Ovary (tissue), 7 donors: ENCODE measurements at regions not wholly inside any gene's neighbourhood (a gene's known extent, or its start where the extent isn't known, plus 50 kb on each side); places are given as distances from the start of the nearest gene placed in this dataset.

Experiments used
- DNase-seq, 5 donors: peaks; one replicate each; pipeline ENCODE4 v3.0.0-alpha.2; 2019 to 2020
- H3K27ac ChIP-seq, 2 donors: fragments of 200-600 bp; one replicate each; pipeline versions ENCODE4 v1.5.1 to v1.8.0; 2019 to 2022
- H3K27me3 ChIP-seq: fragments of 200-600 bp; one replicate; pipeline ENCODE4 v1.8.0; 2022
- H3K36me3 ChIP-seq: fragments of 200-600 bp; sonication (generic); one replicate; pipeline ENCODE4 v1.5.1; 2019
- H3K4me1 ChIP-seq: one replicate; pipeline ENCODE4 v1.8.1; 2013; ENCODE audit warnings: mild to moderate bottlenecking, moderate library complexity; ENCODE audit not compliant: insufficient read depth
- H3K4me3 ChIP-seq: fragments of 200-600 bp; sonication (generic); one replicate; pipeline ENCODE4 v1.5.1; 2017
- H3K9me3 ChIP-seq, 2 donors: fragments of 200-600 bp in 1 of 2; sonication (generic) in 1 of 2; one replicate each; pipeline versions ENCODE4 v1.5.1 to v1.8.1; 2013 to 2019; ENCODE audit warnings: mild to moderate bottlenecking in 1 of 2, moderate library complexity in 1 of 2
- CTCF ChIP-seq, 3 donors: fragments of 450-650 bp in 2 of 3; fragments of 200-600 bp in 1 of 3; IDR thresholded peaks; one replicate each; pipeline versions ENCODE4 v1.5.1 to v1.8.0; 2016 to 2022; ENCODE audit warnings: antibody characterized with exemption in 3 of 3, mild to moderate bottlenecking in 1 of 3
- EP300 ChIP-seq: sonication (generic); formaldehyde crosslinking; IDR thresholded peaks from one replicate; pipeline ENCODE4 v1.6.1; 2017; ENCODE audit warnings: antibody characterized with exemption
- POLR2A ChIP-seq: fragments of 450-650 bp; IDR thresholded peaks from one replicate; pipeline ENCODE4 v1.6.1; 2017; ENCODE audit warnings: antibody characterized with exemption, mild to moderate bottlenecking, moderate library complexity
- WGBS, 3 donors: extraction: QIAGEN DNeasy Blood & Tissue Kit in 1 of 3; methylation state at CpG; one replicate each; pipeline versions ENCODE4 v1.1.5 to v1.1.7; 2013 to 2017; 5-methylcytosine and 5-hydroxymethylcytosine counted together
- intact Hi-C, 4 donors: fragments of 100-400 bp; cut with DNase I; formaldehyde crosslinking; loops; one replicate each; pipeline versions ENCODE4 v1.11.0 to v1.15.1; 2022 to 2023
- donor health status: DM: no; HTN: no; CAD: no; lungs with moderate emphysema.
- donor health status: DM: no; HTN: no; CAD: no.
- donor health status: Bipolar disorder and iron deficiency.
- donor health status: DM: no; HTN: no; CAD: no.
- donor health status: DM: yes; HTN: yes; CAD: no.

GRCh38 chrX:139063364-139063763 lies 351.8 kb upstream of the FGF13 start:
- Histone ChIP-seq H3K36me3 (no peaks in the 10 kb centered on the region), H3K4me1 (no peaks in the 10 kb centered on the region), H3K27ac (no peak overlapping the region), H3K9me3 (no peaks in the 10 kb centered on the region), H3K27me3 (no peaks in the 10 kb centered on the region), H3K4me3 (no peak overlapping the region)
- WGBS, 3 donors = 48 to 56% (median 50%) methylated on average over 2 of the region's 2 CpGs
- intact Hi-C loops = no loop called here
- DNase-seq = no peak
- no peak for TF ChIP-seq CTCF (IDR thresholded peaks at IDR 0.05)
- TF ChIP-seq EP300 = no peak
- TF ChIP-seq POLR2A = no peak

GRCh38 chrX:139058831-139059495 lies 347.4 kb upstream of the FGF13 start:
- WGBS, 3 donors = 44 to 52% (median 51%) methylated on average over 4 of the region's 4 CpGs
- H3K36me3 ChIP-seq = no peaks in the 10 kb centered on the region
- TF ChIP-seq POLR2A = no peak
- TF ChIP-seq CTCF (IDR thresholded peaks at IDR 0.05) = no peak
- TF ChIP-seq EP300 = no peak
- no peaks in the 10 kb centered on the region for H3K9me3 ChIP-seq
- DNase-seq = no peak
- intact Hi-C loops = no loop called here
- no peak overlapping the region for H3K4me3 ChIP-seq
- no peak overlapping the region for H3K27ac ChIP-seq
- H3K27me3 ChIP-seq = no peaks in the 10 kb centered on the region
- no peaks in the 10 kb centered on the region for H3K4me1 ChIP-seq

GRCh38 chrX:139052461-139052860 lies 340.9 kb upstream of the FGF13 start:
- Histone ChIP-seq H3K4me1 (no peaks in the 10 kb centered on the region), H3K27ac (no peak overlapping the region), H3K27me3 (no peaks in the 10 kb centered on the region), H3K9me3 (no peaks in the 10 kb centered on the region), H3K4me3 (no peak overlapping the region), H3K36me3 (no peaks in the 10 kb centered on the region)
- no peak for TF ChIP-seq CTCF (IDR thresholded peaks at IDR 0.05)
- intact Hi-C loops = no loop called here
- WGBS, 3 donors = 31 to 45% (median 36%) methylated on average over 3 of the region's 3 CpGs
- DNase-seq = no peak

GRCh38 chrX:139049465-139049864 lies 337.9 kb upstream of the FGF13 start:
- TF ChIP-seq POLR2A = no peak
- no peak for TF ChIP-seq CTCF (IDR thresholded peaks at IDR 0.05)
- no peak for TF ChIP-seq EP300
- intact Hi-C loops = no loop called here
- Histone ChIP-seq H3K27ac (no peak overlapping the region), H3K36me3 (no peaks in the 10 kb centered on the region), H3K27me3 (no peaks in the 10 kb centered on the region), H3K9me3 (no peaks in the 10 kb centered on the region), H3K4me1 (no peaks in the 10 kb centered on the region), H3K4me3 (no peak overlapping the region)
- no peak for DNase-seq
- WGBS, 3 donors = 59 to 86% (median 76%) methylated on average over 1 of the region's 1 CpG
